ENCODE measurements at regions not wholly inside any gene's neighbourhood (a gene's known extent, or its start where the extent isn't known, plus 50 kb on each side); places are given as distances from the start of the nearest gene placed in this dataset.

GRCh38 chr1:61581251-61581650 lies 143.7 kb downstream of the TM2D1 start:
- no peak for TF ChIP-seq YY1 (IDR thresholded peaks at IDR 0.05; ENCODE audit: insufficient read depth, insufficient read length)
- no peak for TF ChIP-seq ZNF274 (IDR thresholded peaks at IDR 0.05; ENCODE audit: low read depth, low read length)
- no peak for TF ChIP-seq SUZ12 (IDR thresholded peaks at IDR 0.05; ENCODE audit: extremely low read depth, insufficient read depth, insufficient read length)
